HUES6 (cell line): ENCODE measurements at regions not wholly inside any gene's neighbourhood (a gene's known extent, or its start where the extent isn't known, plus 50 kb on each side); places are given as distances from the start of the nearest gene placed in this dataset.

Source experiments
- H3K27ac ChIP-seq: 2 replicates; pipeline ENCODE4 v1.7.0; 2013; ENCODE audit warnings: low read depth, mild to moderate bottlenecking, low read length, inconsistent platforms
- H3K27me3 ChIP-seq: 2 replicates; pipeline ENCODE4 v1.6.1; 2013; ENCODE audit warnings: low read length; ENCODE audit not compliant: control insufficient read depth, insufficient read depth
- H3K36me3 ChIP-seq: 2 replicates; pipeline ENCODE4 v1.6.1; 2013; ENCODE audit warnings: low read length; ENCODE audit not compliant: control insufficient read depth, insufficient read depth
- H3K4me1 ChIP-seq: 2 replicates; pipeline ENCODE4 v1.6.1; 2013; ENCODE audit warnings: low read length; ENCODE audit not compliant: control insufficient read depth, insufficient read depth
- H3K4me3 ChIP-seq: 2 replicates; pipeline ENCODE4 v1.5.1; 2013; ENCODE audit warnings: low read depth, low read length
- H3K9ac ChIP-seq: one replicate; pipeline ENCODE4 v1.6.1; 2013; ENCODE audit warnings: mild to moderate bottlenecking, low read length
- H3K9me3 ChIP-seq: 2 replicates; pipeline ENCODE4 v1.6.1; 2013; ENCODE audit warnings: low read depth, low read length; ENCODE audit not compliant: control insufficient read depth, insufficient read depth

GRCh38 chr12:11946161-11946560, 124.6 kb upstream of the BCL2L14 start:
- H3K9ac ChIP-seq: no peak overlapping the region
- H3K4me3 ChIP-seq: no peak overlapping the region
- peaks cover 7% of the 10 kb centered on the region for H3K9me3 ChIP-seq
- H3K4me1 ChIP-seq: peaks cover 3% of the 10 kb centered on the region; the same call in 1 of the 2 replicates
- H3K27ac ChIP-seq: no peak overlapping the region
- H3K36me3 ChIP-seq: no peaks in the 10 kb centered on the region
- H3K27me3 ChIP-seq: no peaks in the 10 kb centered on the region

- no peak overlapping the region for H3K4me3 ChIP-seq
- no peaks in the 10 kb centered on the region for H3K27me3 ChIP-seq
Observed at GRCh38 chr12:11947213-11947612, 123.5 kb upstream of the BCL2L14 start.

GRCh38 chr12:11949738-11950411, 120.9 kb upstream of the BCL2L14 start:
- peaks cover 7% of the 10 kb centered on the region for H3K9me3 ChIP-seq
- H3K36me3 ChIP-seq: no peaks in the 10 kb centered on the region
- peaks cover 3% of the 10 kb centered on the region; the same call in 1 of the 2 replicates for H3K4me1 ChIP-seq
- no peak overlapping the region for H3K4me3 ChIP-seq
- H3K27me3 ChIP-seq: no peaks in the 10 kb centered on the region
- H3K27ac ChIP-seq: no peak overlapping the region
- no peak overlapping the region for H3K9ac ChIP-seq

More at GRCh38 chr12:11947213-11947612, 123.5 kb upstream of the BCL2L14 start:
- Histone ChIP-seq H3K9me3 (peaks cover 7% of the 10 kb centered on the region), H3K36me3 (no peaks in the 10 kb centered on the region), H3K4me1 (peaks cover 3% of the 10 kb centered on the region; the same call in 1 of the 2 replicates), H3K9ac (no peak overlapping the region), H3K27ac (no peak overlapping the region)

GRCh38 chr12:11951209-11951608, 119.5 kb upstream of the BCL2L14 start:
- H3K27ac ChIP-seq: no peak overlapping the region
- H3K27me3 ChIP-seq: no peaks in the 10 kb centered on the region
- no peak overlapping the region for H3K9ac ChIP-seq
- H3K9me3 ChIP-seq: peaks cover 7% of the 10 kb centered on the region
- H3K36me3 ChIP-seq: no peaks in the 10 kb centered on the region
- H3K4me3 ChIP-seq: no peak overlapping the region
- H3K4me1 ChIP-seq: peaks cover 3% of the 10 kb centered on the region; the same call in 1 of the 2 replicates

GRCh38 chr12:11953523-11953922, 117.2 kb upstream of the BCL2L14 start:
- Histone ChIP-seq H3K9me3 (no peaks in the 10 kb centered on the region), H3K36me3 (no peaks in the 10 kb centered on the region), H3K4me3 (no peak overlapping the region), H3K9ac (no peak overlapping the region), H3K4me1 (peaks cover 9% of the 10 kb centered on the region; the same call in 1 of the 2 replicates), H3K27ac (no peak overlapping the region), H3K27me3 (no peaks in the 10 kb centered on the region)

- Histone ChIP-seq H3K36me3 (no peaks in the 10 kb centered on the region), H3K4me1 (peaks cover 16% of the 10 kb centered on the region), H3K4me3 (no peak overlapping the region), H3K27me3 (no peaks in the 10 kb centered on the region), H3K9me3 (no peaks in the 10 kb centered on the region), H3K9ac (no peak overlapping the region), H3K27ac (no peak overlapping the region)
Observed at GRCh38 chr12:11954181-11954580, 116.6 kb upstream of the BCL2L14 start.

GRCh38 chr12:11958221-11959091, 112.3 kb upstream of the BCL2L14 start:
- Histone ChIP-seq H3K9ac (no peak overlapping the region), H3K27ac (no peak overlapping the region), H3K4me3 (no peak overlapping the region)

GRCh38 chr12:11959117-11959823, 111.5 kb upstream of the BCL2L14 start:
- Histone ChIP-seq H3K9me3 (0 out of 2 replicates have a peak, but pooled peaks cover 2% of the 10 kb centered on the region), H3K4me3 (no peak overlapping the region), H3K27ac (no peak overlapping the region), H3K27me3 (no peaks in the 10 kb centered on the region), H3K4me1 (peaks cover 19% of the 10 kb centered on the region), H3K36me3 (no peaks in the 10 kb centered on the region), H3K9ac (no peak overlapping the region)

More at GRCh38 chr12:11958221-11959091, 112.3 kb upstream of the BCL2L14 start:
- Histone ChIP-seq H3K9me3 (0 out of 2 replicates have a peak, but pooled peaks cover 2% of the 10 kb centered on the region), H3K27me3 (no peaks in the 10 kb centered on the region), H3K4me1 (peaks cover 19% of the 10 kb centered on the region), H3K36me3 (no peaks in the 10 kb centered on the region)

GRCh38 chr12:11960646-11961045, 110.1 kb upstream of the BCL2L14 start:
- Histone ChIP-seq H3K36me3 (no peaks in the 10 kb centered on the region), H3K27me3 (no peaks in the 10 kb centered on the region), H3K4me1 (peaks cover 19% of the 10 kb centered on the region), H3K9ac (no peak overlapping the region), H3K9me3 (0 out of 2 replicates have a peak, but pooled peaks cover 2% of the 10 kb centered on the region), H3K4me3 (no peak overlapping the region), H3K27ac (no peak overlapping the region)

- H3K4me1 ChIP-seq: peaks cover 19% of the 10 kb centered on the region
- H3K27ac ChIP-seq: no peak overlapping the region
- H3K9me3 ChIP-seq: 0 out of 2 replicates have a peak, but pooled peaks cover 2% of the 10 kb centered on the region
- H3K27me3 ChIP-seq: no peaks in the 10 kb centered on the region
- no peak overlapping the region for H3K4me3 ChIP-seq
- H3K36me3 ChIP-seq: no peaks in the 10 kb centered on the region
- no peak overlapping the region for H3K9ac ChIP-seq
Observed at GRCh38 chr12:11961686-11962085, 109.1 kb upstream of the BCL2L14 start.
